ENCODE measurements at regions not wholly inside any gene's neighbourhood (a gene's known extent, or its start where the extent isn't known, plus 50 kb on each side); places are given as distances from the start of the nearest gene placed in this dataset.

GRCh38 chr7:149620961-149621360 is 123.4 kb upstream of the ZNF746 start:
- peaks cover 38% of the 10 kb centered on the region for H3K79me2 ChIP-seq (ENCODE audit: insufficient read depth)
- CTCF ChIA-PET, result no interaction called here

DNA sequence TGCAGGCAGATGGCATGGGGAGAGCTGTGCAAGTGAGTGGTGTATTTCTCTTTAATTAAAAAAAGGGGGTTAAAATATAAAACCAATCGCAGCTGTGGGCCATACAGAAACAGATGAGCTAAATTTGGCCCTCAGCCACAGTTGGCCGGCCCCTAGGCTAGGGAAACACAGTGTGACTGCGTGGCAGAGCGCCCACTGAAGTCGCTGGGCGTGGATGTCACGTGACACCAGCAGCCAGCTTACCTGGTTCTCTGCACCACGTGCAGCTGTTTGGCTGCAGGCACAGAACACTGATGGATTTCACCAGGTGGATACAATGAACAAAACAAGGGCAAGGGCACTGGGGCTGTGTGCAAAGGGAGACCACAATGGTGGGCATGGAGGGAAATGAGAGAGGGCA is 119.3 kb upstream of the ZNF746 start:
- POLR2A ChIA-PET, result no interaction called here
- Histone ChIP-seq H4K20me1 (ENCODE audit: insufficient read depth) (peaks cover 4% of the 10 kb centered on the region), H3K9me2 (no peaks in the 10 kb centered on the region), H3F3A (replicated peaks; ENCODE audit: insufficient read depth) (no peaks in the 10 kb centered on the region), H3K27ac (ENCODE audit: low read depth in 2 of 2, low read length in 1 of 2) (no peak overlapping the region), H3K4me2 (no peak overlapping the region), H3K9me3 (no peaks in the 10 kb centered on the region), H2AFZ (ENCODE audit: low read depth) (no peak overlapping the region), H3K36me3 (replicated peaks in 1 of 2; ENCODE audit: control insufficient read depth in 1 of 2, insufficient read depth in 2 of 2, low read length in 1 of 2) (peaks cover 58 to 82% of the 10 kb centered on the region in 2 experiments), H3K79me2 (ENCODE audit: insufficient read depth) (peaks cover 11% of the 10 kb centered on the region; the same call in 1 of the 2 replicates), H3K4me3 (ENCODE audit: low read depth in 2 of 2, low read length in 1 of 2) (no peak overlapping the region), H3K4me1 (ENCODE audit: control insufficient read depth in 1 of 2, insufficient read depth in 2 of 2, low read depth in 1 of 2, low read length in 1 of 2) (no peaks in the 10 kb centered on the region), H3K27me3 (ENCODE audit: insufficient read depth) (no peaks in the 10 kb centered on the region), H3K9ac (no peak overlapping the region)
- WGBS (ENCODE audit: low lambda C conversion rate), result 84% methylated on average over 8 of the region's 8 CpGs
- TF ChIP-seq FOXJ3 (CRISPR knock-in tag; IDR thresholded peaks at IDR 0.05) (no peak), TCF12 (IDR thresholded peaks at IDR 0.05) (no peak)
- no peak for DNase-seq
- CTCF ChIA-PET, result no interaction called here

More at GRCh38 chr7:149620961-149621360, 123.4 kb upstream of the ZNF746 start:
- no peak overlapping the region for H3K4me3 ChIP-seq (ENCODE audit: low read depth in 2 of 2, low read length in 1 of 2)
- H3K27me3 ChIP-seq (ENCODE audit: insufficient read depth), result no peaks in the 10 kb centered on the region
- DNase-seq, result no peak
- H2AFZ ChIP-seq (ENCODE audit: low read depth), result no peak overlapping the region
- TF ChIP-seq MAX (IDR thresholded peaks at IDR 0.05; ENCODE audit: low read depth), result no peak
- no peak for TF ChIP-seq ZBTB33 (IDR thresholded peaks at IDR 0.05; ENCODE audit: borderline replicate concordance, low read depth)
- TF ChIP-seq, protein P1, sequence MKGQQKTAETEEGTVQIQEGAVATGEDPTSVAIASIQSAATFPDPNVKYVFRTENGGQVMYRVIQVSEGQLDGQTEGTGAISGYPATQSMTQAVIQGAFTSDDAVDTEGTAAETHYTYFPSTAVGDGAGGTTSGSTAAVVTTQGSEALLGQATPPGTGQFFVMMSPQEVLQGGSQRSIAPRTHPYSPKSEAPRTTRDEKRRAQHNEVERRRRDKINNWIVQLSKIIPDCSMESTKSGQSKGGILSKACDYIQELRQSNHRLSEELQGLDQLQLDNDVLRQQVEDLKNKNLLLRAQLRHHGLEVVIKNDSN (IDR thresholded peaks at IDR 0.05; ENCODE audit: borderline replicate concordance, low read depth), result no peak
- TF ChIP-seq YY1 (IDR thresholded peaks at IDR 0.05; ENCODE audit: low read depth), result no peak
- no peak for TF ChIP-seq EZH2phosphoT487 (IDR thresholded peaks at IDR 0.05; ENCODE audit: borderline replicate concordance, low read depth)
- TF ChIP-seq POLR2AphosphoS5 (IDR thresholded peaks at IDR 0.05; ENCODE audit: low read depth, low read length), result no peak
- no peak for TF ChIP-seq RAD21 (IDR thresholded peaks at IDR 0.05; ENCODE audit: low read length)
- TF ChIP-seq EP300 (IDR thresholded peaks at IDR 0.05; ENCODE audit: borderline replicate concordance in 1 of 2, low read depth in 1 of 2, low read length in 1 of 2), result no peak
- TF ChIP-seq CHD2 (IDR thresholded peaks at IDR 0.05; ENCODE audit: low read length, partially characterized antibody), result no peak
- H3K9ac ChIP-seq, result no peak overlapping the region
- H3K9me2 ChIP-seq, result no peaks in the 10 kb centered on the region
- H3K4me1 ChIP-seq (ENCODE audit: control insufficient read depth in 1 of 2, insufficient read depth in 2 of 2, low read depth in 1 of 2, low read length in 1 of 2), result peaks cover 7 to 16% of the 10 kb centered on the region in 2 experiments; a peak in 2 of 4 replicates
- H3K36me3 ChIP-seq (replicated peaks in 1 of 2; ENCODE audit: control insufficient read depth in 1 of 2, insufficient read depth in 2 of 2, low read length in 1 of 2), result peaks cover 29 to 54% of the 10 kb centered on the region in 2 experiments
- peaks cover 5% of the 10 kb centered on the region for H3F3A ChIP-seq (replicated peaks; ENCODE audit: insufficient read depth)
- H3K9me3 ChIP-seq, result no peaks in the 10 kb centered on the region
- POLR2A ChIA-PET, result no interaction called here
- H3K27ac ChIP-seq (ENCODE audit: low read depth in 2 of 2, low read length in 1 of 2), result no peak overlapping the region
- H4K20me1 ChIP-seq (ENCODE audit: insufficient read depth), result peaks cover 20% of the 10 kb centered on the region
- 90% methylated on average over 13 of the region's 14 CpGs for WGBS (ENCODE audit: low lambda C conversion rate)
- no peak overlapping the region for H3K4me2 ChIP-seq
